Heart left ventricle (tissue), 16 donors: ENCODE measurements at regions not wholly inside any gene's neighbourhood (a gene's known extent, or its start where the extent isn't known, plus 50 kb on each side); places are given as distances from the start of the nearest gene placed in this dataset.

Experiments
- ATAC-seq, 4 donors: fragments of 200-7000 bp; cut with Tn5 transposase; one replicate each; pipeline ENCODE4 v1.9.1; 2020 to 2022; ENCODE audit warnings: moderate library complexity in 4 of 4, mild to moderate bottlenecking in 3 of 4, moderate number of reproducible peaks in 1 of 4
- DNase-seq, 5 donors: peaks; one replicate each; pipeline ENCODE4 v3.0.0-alpha.2; 2020
- H3K27ac ChIP-seq, 12 donors: fragments of 200-600 bp; sonication (generic) in 4 of 12; one replicate each; pipeline versions ENCODE4 v1.5.0 to v1.8.0; 2016 to 2022; ENCODE audit warnings: mild to moderate bottlenecking in 2 of 12
- H3K27me3 ChIP-seq, 9 donors: fragments of 200-600 bp; sonication (generic) in 2 of 9; one replicate each; pipeline versions ENCODE4 v1.5.1 to v1.8.0; 2016 to 2022; ENCODE audit warnings: mild to moderate bottlenecking in 3 of 9
- H3K36me3 ChIP-seq, 9 donors: fragments of 200-600 bp; sonication (generic) in 2 of 9; one replicate each; pipeline versions ENCODE4 v1.5.0 to v1.8.0; 2018 to 2022; ENCODE audit warnings: mild to moderate bottlenecking in 2 of 9
- H3K4me1 ChIP-seq, 12 donors: fragments of 200-600 bp; sonication (generic) in 4 of 12; one replicate each; pipeline versions ENCODE4 v1.5.0 to v1.8.0; 2016 to 2022; ENCODE audit warnings: mild to moderate bottlenecking in 3 of 12
- H3K4me3 ChIP-seq, 12 donors: fragments of 200-600 bp; sonication (generic) in 4 of 12; one replicate each; pipeline versions ENCODE4 v1.5.0 to v1.8.0; 2017 to 2022; ENCODE audit warnings: mild to moderate bottlenecking in 9 of 12, moderate library complexity in 4 of 12
- H3K9me3 ChIP-seq, 12 donors: fragments of 200-600 bp; sonication (generic) in 4 of 12; one replicate each; pipeline versions ENCODE4 v1.5.0 to v1.8.0; 2016 to 2022; ENCODE audit warnings: mild to moderate bottlenecking in 1 of 12
- CTCF ChIP-seq, 12 donors: fragments of 200-600 bp; sonication (generic) in 4 of 12; IDR thresholded peaks; one replicate each; pipeline versions ENCODE4 v1.5.0 to v1.8.0; 2018 to 2022; ENCODE audit warnings: antibody characterized with exemption in 12 of 12, mild to moderate bottlenecking in 5 of 12
- POLR2A ChIP-seq, 2 donors: fragments of 450-650 bp; IDR thresholded peaks; one replicate each; pipeline ENCODE4 v1.6.1; 2017; ENCODE audit warnings: antibody characterized with exemption in 2 of 2, mild to moderate bottlenecking in 2 of 2, moderate library complexity in 2 of 2
- WGBS, 4 donors: extraction: QIAGEN DNeasy Blood & Tissue Kit in 2 of 4; methylation state at CpG; one replicate each; pipeline versions ENCODE4 v1.1.5 to v1.1.7; 2013 to 2018; 5-methylcytosine and 5-hydroxymethylcytosine counted together
- intact Hi-C, 10 donors: fragments of 100-400 bp; cut with DNase I; formaldehyde crosslinking; loops; one replicate each; pipeline versions ENCODE4 v1.11.1 to v1.14.2; 2022
- donor health status: ischemic (EF 13 %, LVEDD 7.1; RV severe dilation, severe dysfunction).
- donor health status: healthy with polysubstance abuse.
- donor health status: DM: no; HTN: yes; CAD: no.
- donor health status: DM: no; HTN: no; CAD: no.
- donor health status: ischemic (EF 25% LVEDD 6.9; RV normal size, moderate dysfunction).
- donor health status: ischemic (EF 25% LVEDD 5.7; RV mildly dilated, moderate dysfunction).
- donor health status: healthy.
- donor health status: DM: yes; HTN: yes; CAD: no.
- donor health status: ischemic (EF 35%, LVEDD 5.7; RV mildly dilated, moderate dysfunction).
- donor health status: nonischemic (EF 11% LVEDD 7.7; RV severe dilation, severe dysfunction).
- donor health status: DM: yes; HTN: yes; CAD: no.
- donor health status: PGD.
- donor health status: ischemic (EF 29% LVEDD 5.4; RV normal size, mild dysfunction).
- donor health status: nonischemic (EF 23%, LVEDD 6.1; RV moderate dilation, normal function).

- Histone ChIP-seq H3K27me3 (no peaks in the 10 kb centered on the region), H3K9me3 (peaks cover 0 to 14% (median 0%) of the 10 kb centered on the region in 12 donors), H3K27ac (no peak overlapping the region), H3K4me1 (peaks cover 0 to 10% (median 0%) of the 10 kb centered on the region in 12 donors), H3K36me3 (no peaks in the 10 kb centered on the region), H3K4me3 (no peak overlapping the region)
- TF ChIP-seq POLR2A (IDR thresholded peaks at IDR 0.05) (no peak), CTCF (IDR thresholded peaks at IDR 0.05) (no peak)
- DNase-seq (no peak), ATAC-seq (no peak)
- 78 to 89% (median 88%) methylated on average over 4 of the region's 4 CpGs for WGBS, 4 donors
- intact Hi-C loops: no loop called here
Observed at GRCh38 chr1:94362466-94363058, 55.6 kb upstream of the ABCD3 start.

GRCh38 chr1:94358630-94359599 is 59.3 kb upstream of the ABCD3 start:
- intact Hi-C loops: no loop called here
- 52 to 62% (median 58%) methylated on average over 10 of the region's 10 CpGs for WGBS, 4 donors
- peaks cover 0 to 10% (median 0%) of the 10 kb centered on the region in 12 donors for H3K4me1 ChIP-seq
- TF ChIP-seq CTCF (IDR thresholded peaks at IDR 0.05) (no peak), POLR2A (IDR thresholded peaks at IDR 0.05) (no peak)
- H3K4me3 ChIP-seq: no peak overlapping the region
- H3K9me3 ChIP-seq: peaks cover 0 to 11% (median 0%) of the 10 kb centered on the region in 12 donors
- H3K36me3 ChIP-seq: no peaks in the 10 kb centered on the region
- DNase-seq (peak in 4 of 5 donors; percentile 21 to 41 (median 29)), ATAC-seq (peak; percentile 91 to 95 (median 92))
- H3K27ac ChIP-seq: peak overlapping the region in 10 of 12 donors; percentile 3 to 77 (median 56)
- H3K27me3 ChIP-seq: no peaks in the 10 kb centered on the region

GRCh38 chr1:94357661-94358060 is 60.5 kb upstream of the ABCD3 start:
- H3K4me1 ChIP-seq: peaks cover 0 to 10% (median 0%) of the 10 kb centered on the region in 12 donors
- intact Hi-C loops: no loop called here
- no peak for DNase-seq
- H3K4me3 ChIP-seq: no peak overlapping the region
- H3K36me3 ChIP-seq: no peaks in the 10 kb centered on the region
- H3K9me3 ChIP-seq: peaks cover 0 to 8% (median 0%) of the 10 kb centered on the region in 12 donors
- WGBS, 4 donors: 93 to 97% (median 95%) methylated on average over 5 of the region's 5 CpGs
- H3K27ac ChIP-seq: no peak overlapping the region
- H3K27me3 ChIP-seq: no peaks in the 10 kb centered on the region
- no peak for ATAC-seq
- TF ChIP-seq POLR2A (IDR thresholded peaks at IDR 0.05) (no peak), CTCF (IDR thresholded peaks at IDR 0.05) (no peak)

- no peak for ATAC-seq
- Histone ChIP-seq H3K27ac (no peak overlapping the region), H3K4me3 (no peak overlapping the region), H3K9me3 (no peaks in the 10 kb centered on the region), H3K27me3 (no peaks in the 10 kb centered on the region), H3K36me3 (no peaks in the 10 kb centered on the region), H3K4me1 (peaks cover 0 to 22% (median 0%) of the 10 kb centered on the region in 12 donors)
- no peak for TF ChIP-seq CTCF (IDR thresholded peaks at IDR 0.05)
- TF ChIP-seq POLR2A (IDR thresholded peaks at IDR 0.05): no peak
- intact Hi-C loops: no loop called here
- 53 to 63% (median 59%) methylated on average over 3 of the region's 3 CpGs for WGBS, 4 donors
- no peak for DNase-seq
Observed at GRCh38 chr1:94355485-94355980, 62.7 kb upstream of the ABCD3 start.
